Psoas muscle (tissue), 7 donors: ENCODE measurements at regions not wholly inside any gene's neighbourhood (a gene's known extent, or its start where the extent isn't known, plus 50 kb on each side); places are given as distances from the start of the nearest gene placed in this dataset.

Source experiments
- ATAC-seq, 4 donors: fragments of 200-7000 bp; cut with Tn5 transposase; one replicate each; pipeline ENCODE4 v1.9.1; 2020; ENCODE audit warnings: moderate library complexity in 3 of 4, mild to moderate bottlenecking in 2 of 4
- DNase-seq, 2 donors: peaks; one replicate each; pipeline ENCODE4 v3.0.0-alpha.2; 2020
- H3K27ac ChIP-seq: fragments of 200-600 bp; one replicate; pipeline ENCODE4 v1.8.0; 2022
- H3K27me3 ChIP-seq, 3 donors: fragments of 200-600 bp in 1 of 3; one replicate each; pipeline versions ENCODE4 v1.6.1 to v1.8.0; 2013 to 2022; ENCODE audit warnings: low read length in 2 of 3, mild to moderate bottlenecking in 2 of 3, moderate library complexity in 1 of 3; ENCODE audit not compliant: insufficient read depth in 3 of 3
- H3K36me3 ChIP-seq, 2 donors: fragments of 200-600 bp in 1 of 2; one replicate each; pipeline versions ENCODE4 v1.6.1 to v1.8.0; 2013 to 2022; ENCODE audit warnings: low read depth in 1 of 2, mild to moderate bottlenecking in 1 of 2, moderate library complexity in 1 of 2; ENCODE audit not compliant: insufficient read depth in 1 of 2
- H3K4me1 ChIP-seq: fragments of 200-600 bp; one replicate; pipeline ENCODE4 v1.8.0; 2022
- H3K4me3 ChIP-seq: fragments of 200-600 bp; one replicate; pipeline ENCODE4 v1.8.0; 2022; ENCODE audit warnings: mild to moderate bottlenecking
- H3K9me3 ChIP-seq: fragments of 200-600 bp; one replicate; pipeline ENCODE4 v1.8.0; 2022
- CTCF ChIP-seq: fragments of 200-600 bp; IDR thresholded peaks from one replicate; pipeline ENCODE4 v1.8.0; 2022; ENCODE audit warnings: antibody characterized with exemption
- WGBS, 3 donors: extraction: QIAGEN DNeasy Blood & Tissue Kit; methylation state at CpG; one replicate each; pipeline versions ENCODE4 v1.1.6 to v1.1.7; 2013; 5-methylcytosine and 5-hydroxymethylcytosine counted together
- intact Hi-C, 2 donors: fragments of 100-400 bp; cut with DNase I; formaldehyde crosslinking; loops; one replicate each; pipeline versions ENCODE4 v1.11.0 to v1.14.2; 2022
- donor health status: healthy with polysubstance abuse.
- donor health status: DM: no; HTN: no; CAD: no; lungs with moderate emphysema.
- donor health status: Bipolar disorder and iron deficiency.
- donor health status: healthy.
- donor health status: DM: yes; HTN: yes; CAD: no.
- donor health status: DM: no; HTN: no; CAD: no.
- donor health status: DM: yes; HTN: yes; CAD: no.

- peaks cover 39% of the 10 kb centered on the region for H3K4me1 ChIP-seq
- TF ChIP-seq CTCF, result no peak
- peaks cover 0 to 10% (median 0%) of the 10 kb centered on the region in 3 donors for H3K27me3 ChIP-seq
- 43 to 58% (median 51%) methylated on average over 13 of the region's 13 CpGs for WGBS, 3 donors
- DNase-seq (no peak), ATAC-seq (peak in 1 of 4 donors; percentile 56)
- H3K9me3 ChIP-seq, result no peaks in the 10 kb centered on the region
- peak overlapping the region; percentile 25 for H3K4me3 ChIP-seq
- no peak overlapping the region for H3K27ac ChIP-seq
- intact Hi-C loops, result no loop called here
- H3K36me3 ChIP-seq, result no peaks in the 10 kb centered on the region
These were observed 532.6 kb downstream of the TNS3 start for GRCh38 chr7:47049234-47049774.

GRCh38 chr7:47047384-47047783 lies 534.5 kb downstream of the TNS3 start:
- Histone ChIP-seq H3K27ac (no peak overlapping the region), H3K36me3 (no peaks in the 10 kb centered on the region), H3K4me3 (no peak overlapping the region), H3K9me3 (no peaks in the 10 kb centered on the region), H3K27me3 (no peaks in the 10 kb centered on the region), H3K4me1 (peaks cover 39% of the 10 kb centered on the region)
- 81 to 84% (median 83%) methylated on average over 2 of the region's 2 CpGs for WGBS, 3 donors
- no peak for DNase-seq
- no peak for ATAC-seq
- no peak for TF ChIP-seq CTCF
- intact Hi-C loops, result no loop called here

- H3K4me3 ChIP-seq, result no peak overlapping the region
- H3K4me1 ChIP-seq, result peaks cover 39% of the 10 kb centered on the region
- ATAC-seq (no peak), DNase-seq (no peak)
- H3K27me3 ChIP-seq, result no peaks in the 10 kb centered on the region
- WGBS, 3 donors, result 72 to 95% (median 78%) methylated on average over 9 of the region's 9 CpGs
- intact Hi-C loops, result no loop called here
- no peaks in the 10 kb centered on the region for H3K9me3 ChIP-seq
- H3K27ac ChIP-seq, result no peak overlapping the region
- no peaks in the 10 kb centered on the region for H3K36me3 ChIP-seq
- TF ChIP-seq CTCF, result no peak
These were observed 535.0 kb downstream of the TNS3 start for GRCh38 chr7:47046949-47047348.

DNA sequence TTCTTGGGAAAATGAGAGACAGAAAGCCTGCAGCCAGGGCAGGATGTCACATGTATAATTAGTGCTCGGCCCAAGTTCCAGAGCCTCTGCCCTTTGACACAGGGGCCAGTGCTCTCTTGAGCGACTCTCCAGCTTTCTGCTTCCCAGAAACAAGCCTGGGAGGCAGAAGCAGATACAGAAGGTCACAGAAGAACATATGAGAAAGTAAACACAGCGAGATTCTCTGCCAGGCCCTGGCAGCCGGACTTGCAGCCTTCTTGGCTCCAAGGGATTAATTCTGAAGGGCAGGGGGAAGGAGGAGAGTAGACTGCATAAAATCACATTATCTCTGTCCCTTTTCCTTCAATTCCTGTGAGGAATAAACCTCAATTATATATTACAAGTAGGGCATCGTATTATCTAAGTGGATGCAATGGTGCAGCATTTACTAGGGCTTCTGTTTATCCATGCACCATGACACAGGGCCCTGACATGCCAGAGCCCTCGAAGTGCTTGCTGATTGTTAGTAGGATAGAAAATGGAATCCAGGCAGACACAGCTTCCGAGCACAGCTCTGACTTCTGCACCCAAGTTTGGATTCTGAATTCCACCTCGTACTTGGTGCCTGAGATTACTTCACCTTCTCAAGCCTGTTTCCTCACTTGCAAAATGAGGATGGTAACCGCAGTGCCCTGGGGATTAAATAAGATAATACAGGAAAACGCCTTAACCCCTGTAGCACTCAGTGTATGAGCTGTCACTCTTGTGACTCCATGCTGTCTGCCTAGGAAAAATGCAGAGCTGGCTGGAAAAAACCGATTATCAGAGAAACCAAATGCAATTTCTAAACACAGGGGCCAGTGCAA lies 536.5 kb downstream of the TNS3 start:
- no peaks in the 10 kb centered on the region for H3K27me3 ChIP-seq
- no peaks in the 10 kb centered on the region for H3K9me3 ChIP-seq
- no peaks in the 10 kb centered on the region for H3K36me3 ChIP-seq
- peak; percentile 26 to 55 for DNase-seq
- no peak overlapping the region for H3K4me3 ChIP-seq
- no peak overlapping the region for H3K27ac ChIP-seq
- no peak for TF ChIP-seq CTCF
- peak in 3 of 4 donors; percentile 44 to 59 (median 54) for ATAC-seq
- 13 to 25% (median 22%) methylated on average over 11 of the region's 11 CpGs for whole genome bisulfite sequencing, 3 donors
- intact Hi-C loops, result no loop called here
- peaks cover 49% of the 10 kb centered on the region for H3K4me1 ChIP-seq
